Hepatic stellate cell (primary cell): ENCODE measurements at regions not wholly inside any gene's neighbourhood (a gene's known extent, or its start where the extent isn't known, plus 50 kb on each side); places are given as distances from the start of the nearest gene placed in this dataset.
"Not testable (repeated sequence)": the region's sequence is repeated elsewhere in the genome, so short reads cannot be mapped to it uniquely, and the experiment has no call there.

Experiments used
- DNase-seq: peaks from one replicate; pipeline ENCODE4 v3.0.0; 2011; ENCODE audit warnings: low spot score

DNA sequence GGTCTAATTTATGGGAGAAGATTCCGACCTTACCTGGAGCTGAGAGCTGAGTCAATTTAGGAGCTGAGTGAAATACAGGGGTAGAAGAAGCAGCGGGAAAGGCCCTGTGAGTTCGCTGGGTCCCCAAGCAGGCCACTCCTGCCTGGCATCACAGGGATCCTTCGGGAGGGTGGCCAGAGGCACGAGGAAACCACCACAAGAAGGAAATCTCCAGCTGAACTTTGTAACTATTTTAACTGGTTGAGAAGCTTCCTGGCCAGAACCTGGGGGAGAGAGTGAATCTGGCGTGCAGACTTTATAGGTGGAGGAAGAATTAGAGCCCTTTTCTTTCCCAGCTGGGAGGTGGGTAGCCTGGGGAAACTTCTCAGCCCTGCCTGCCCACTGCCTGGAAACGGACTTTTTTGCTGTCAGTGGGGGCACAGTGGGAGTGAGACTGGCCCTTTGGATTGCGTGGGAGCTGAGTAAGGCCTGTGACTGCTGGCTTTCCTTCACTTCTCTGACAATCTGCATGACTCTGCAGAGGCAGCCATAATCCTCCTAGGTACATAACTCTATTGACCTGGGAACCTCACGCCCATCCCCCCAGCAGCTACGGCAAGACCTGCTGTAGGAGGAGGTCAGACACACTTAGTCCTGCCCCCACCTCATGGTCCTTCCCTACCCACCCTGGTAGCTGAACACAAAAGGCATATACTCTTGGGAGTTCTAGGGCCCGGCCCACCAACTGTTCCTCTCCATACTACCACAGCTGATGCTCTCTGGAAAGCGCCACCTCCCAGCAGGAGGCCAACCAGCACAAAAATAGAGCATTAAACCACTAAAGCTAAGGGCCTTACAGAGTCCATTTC, 340.7 kb downstream of the CNTN3 start:
- no peak for DNase-seq

DNA sequence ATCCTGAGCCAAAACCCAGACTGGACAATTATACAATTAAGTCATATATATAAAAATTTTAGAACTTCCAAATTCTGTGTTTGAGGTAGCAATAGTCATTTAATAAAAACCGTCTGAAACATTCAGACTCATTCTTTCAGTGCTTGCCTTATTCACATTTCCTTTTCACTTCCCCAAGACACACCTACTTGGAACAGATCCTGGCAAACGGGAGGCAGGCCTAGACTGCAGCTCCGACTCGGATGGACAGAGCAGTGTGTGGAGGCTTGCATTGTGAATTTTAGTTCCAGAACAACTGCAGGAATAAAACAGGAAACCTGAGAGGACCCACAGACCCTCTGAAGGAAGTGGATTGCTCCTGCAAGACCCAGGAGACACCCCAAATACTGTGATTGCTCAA, 341.4 kb downstream of the CNTN3 start:
- no peak for DNase-seq

DNA sequence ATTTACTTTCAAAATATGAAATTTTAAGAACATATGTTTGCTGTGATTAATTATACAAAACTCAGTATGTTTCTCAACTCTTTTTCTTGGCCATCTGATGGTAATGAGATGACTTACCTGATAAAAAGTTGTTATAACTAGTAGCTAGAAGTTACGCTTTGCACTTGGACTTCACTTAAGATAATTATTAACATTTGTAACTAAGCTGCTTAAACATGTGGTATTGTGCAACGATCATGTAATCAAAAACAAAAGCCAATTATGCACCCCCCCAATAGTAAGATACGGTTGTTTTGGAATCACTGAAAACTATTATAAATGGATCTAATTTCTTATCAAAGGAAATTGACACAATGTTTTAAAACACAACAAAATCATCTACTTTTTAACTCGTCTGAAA, 342.9 kb downstream of the CNTN3 start:
- no peak for DNase-seq

DNA sequence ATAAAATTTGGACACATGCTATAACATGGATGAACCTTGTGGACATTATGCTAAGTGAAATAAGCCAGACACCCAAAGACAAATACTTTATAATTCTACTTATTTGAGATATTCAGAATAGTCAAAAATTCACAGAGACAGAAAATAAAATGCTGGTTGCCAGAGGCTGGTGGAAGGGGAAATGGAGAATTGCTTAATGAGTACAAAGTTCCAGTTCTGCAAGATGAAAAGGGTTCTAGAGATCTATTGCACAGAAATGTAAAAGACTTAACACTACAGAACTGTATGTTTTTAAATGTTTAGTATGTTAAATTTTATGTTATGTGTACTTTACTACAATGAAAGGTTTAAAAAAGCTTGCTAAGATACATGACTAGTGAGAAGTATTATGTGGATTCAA, 344.8 kb downstream of the CNTN3 start:
- DNase-seq, result no peak

DNA sequence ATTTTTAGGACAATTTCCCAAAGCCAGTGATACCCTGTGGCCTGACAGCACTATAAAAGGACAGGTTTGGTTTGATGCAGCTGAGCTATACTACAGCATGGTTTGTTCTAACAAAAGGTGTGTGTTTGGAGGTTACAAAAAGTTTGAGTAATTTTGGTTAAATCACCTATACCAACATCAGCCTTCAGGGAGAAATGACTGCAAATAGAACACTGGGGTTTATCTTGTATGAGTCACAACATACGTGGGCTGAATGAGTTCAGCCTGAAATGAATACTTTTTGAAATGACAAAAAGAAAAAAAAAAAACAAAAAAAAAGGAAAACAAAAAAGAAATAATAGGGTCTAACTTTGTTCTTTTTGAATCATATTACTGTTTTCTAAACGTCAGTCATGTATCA, 345.7 kb downstream of the CNTN3 start:
- DNase-seq, result no peak

DNA sequence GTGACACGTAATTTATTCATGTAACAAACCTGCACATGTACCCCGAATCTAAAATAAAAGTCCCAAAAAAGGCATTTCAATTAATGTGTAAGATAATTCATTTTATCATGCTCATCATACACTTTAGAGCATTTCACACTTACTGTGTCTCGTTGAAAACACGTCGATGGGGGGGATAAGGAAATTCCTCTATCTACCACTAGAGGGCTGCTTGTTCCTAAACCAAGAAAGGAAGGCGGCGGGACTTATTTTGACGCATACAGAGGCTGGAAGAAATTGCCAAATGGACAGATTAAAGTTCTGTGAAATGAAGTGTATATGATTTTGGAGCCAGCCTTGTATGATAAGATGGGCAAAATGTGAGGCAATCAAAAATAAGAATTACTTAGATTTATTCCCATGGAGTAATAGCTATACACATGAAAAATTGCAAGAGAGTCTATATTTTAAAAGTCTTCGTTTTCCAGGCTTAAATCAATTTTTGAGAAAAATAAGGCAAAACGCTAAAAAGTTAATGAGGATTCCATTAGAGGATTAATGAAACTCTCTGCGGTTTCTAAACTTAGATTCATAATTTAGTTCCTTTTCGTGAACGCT, 346.8 kb downstream of the CNTN3 start:
- peak; percentile 4 for DNase-seq

DNA sequence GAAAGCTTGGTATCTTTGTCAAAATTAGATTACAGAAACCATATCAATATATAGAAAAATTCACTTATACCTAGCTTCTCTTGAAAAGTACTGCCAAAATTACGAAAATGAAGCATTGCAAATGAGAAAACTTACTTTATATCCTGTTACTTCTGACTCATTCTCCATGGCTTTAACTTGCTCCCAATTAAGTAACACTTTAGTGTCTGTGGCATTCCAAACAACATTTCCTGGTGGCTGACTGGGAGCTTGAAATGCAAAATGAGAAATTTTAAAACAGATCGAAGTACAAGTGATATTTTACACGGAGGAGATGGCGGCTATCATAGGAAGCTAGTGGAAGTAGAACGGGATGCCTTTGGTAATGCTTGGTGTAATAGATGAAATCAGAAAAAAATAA, 347.3 kb downstream of the CNTN3 start:
- no peak for DNase-seq

DNA sequence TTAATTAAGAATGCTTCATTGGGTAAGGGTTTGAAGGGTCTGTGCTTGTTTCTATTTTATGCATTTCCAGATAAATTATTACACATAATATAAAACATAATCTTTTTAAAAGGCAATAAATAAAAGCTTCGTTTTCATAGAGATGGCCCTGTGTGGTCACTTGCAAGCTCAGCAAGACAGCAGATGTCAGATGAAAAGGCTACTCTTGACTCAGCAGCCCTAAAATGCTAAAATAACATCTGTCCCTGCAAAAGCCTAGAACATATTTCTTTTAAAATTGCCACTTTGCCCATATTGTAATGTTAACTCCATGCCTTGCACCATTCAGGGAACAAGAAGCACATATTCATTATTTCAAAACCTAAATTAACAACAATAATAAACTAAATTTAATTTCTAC, 349.4 kb downstream of the CNTN3 start:
- no peak for DNase-seq

DNA sequence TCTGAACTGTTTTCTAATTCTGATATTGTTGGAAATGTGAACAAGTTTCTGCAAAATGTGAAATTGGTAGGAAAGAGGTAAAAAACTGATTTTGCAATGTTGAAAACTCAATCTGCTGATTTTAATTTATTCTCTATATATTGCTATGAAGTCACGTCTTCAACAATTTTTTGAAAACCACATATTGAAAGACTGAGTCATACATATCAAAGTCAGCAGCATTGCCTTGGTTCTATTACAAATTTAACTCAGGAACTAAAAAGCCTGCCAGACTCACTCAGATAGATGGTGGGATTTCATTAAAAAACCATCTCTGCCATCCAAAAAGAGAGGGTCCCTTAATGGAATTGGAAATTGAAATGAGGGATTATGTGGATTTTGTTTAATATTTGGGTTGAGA, 351.4 kb downstream of the CNTN3 start:
- no peak for DNase-seq

DNA sequence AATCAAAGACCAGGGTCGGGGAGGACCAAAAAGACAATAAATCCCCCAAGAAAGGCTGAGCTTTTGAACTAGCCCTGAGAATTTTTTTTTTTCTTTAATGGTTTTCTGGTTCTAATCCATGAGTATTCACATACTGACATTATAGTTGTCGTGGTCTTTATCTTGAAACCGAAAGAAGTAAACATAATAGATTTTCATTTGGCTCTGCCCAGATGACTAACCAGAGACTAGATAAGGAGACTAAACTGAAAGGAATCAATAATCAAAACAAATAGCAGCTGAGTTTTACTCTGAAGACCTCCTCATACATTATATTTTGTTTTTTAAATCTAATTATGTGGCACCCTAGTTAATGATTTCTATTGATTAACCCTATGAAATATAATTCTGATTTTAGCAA, 381.4 kb downstream of the CNTN3 start:
- DNase-seq, result no peak

DNA sequence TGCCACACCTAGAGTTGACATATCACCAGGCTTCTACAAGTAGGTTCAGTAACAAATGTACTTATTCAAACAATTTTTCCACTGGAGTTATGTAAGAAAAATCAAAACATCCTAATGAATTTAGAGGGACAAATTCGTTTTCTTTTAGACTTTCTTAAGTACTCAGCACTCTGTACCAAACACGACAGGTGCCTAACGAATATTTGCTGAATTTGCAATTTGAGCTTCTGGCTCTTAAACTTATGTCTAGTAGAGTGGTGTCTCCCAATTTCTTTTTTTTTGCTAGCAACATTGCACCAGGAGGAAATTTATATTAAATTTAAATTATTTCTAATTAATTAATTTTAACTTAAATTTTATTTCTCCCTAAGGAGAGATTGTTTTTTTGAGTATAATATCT, 397.0 kb downstream of the CNTN3 start:
- DNase-seq, result no peak

DNA sequence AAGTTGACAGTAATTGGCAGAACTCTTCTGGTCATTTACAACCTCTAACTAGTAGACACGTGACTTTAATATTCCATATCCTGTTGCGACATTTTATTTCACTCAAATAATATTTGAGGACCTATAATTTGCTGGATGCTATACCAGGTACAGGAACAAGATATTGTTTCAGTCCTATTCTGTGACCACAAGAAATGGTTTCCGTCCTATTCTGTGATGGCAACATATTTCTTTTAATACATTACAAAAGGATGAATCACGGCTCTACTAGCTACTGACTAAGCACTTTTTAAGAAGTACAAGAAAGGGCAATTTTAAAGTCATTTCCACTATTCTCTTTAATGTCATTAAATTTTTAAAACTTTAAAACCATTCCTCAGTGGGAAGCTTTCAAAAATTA, 400.2 kb downstream of the CNTN3 start:
- no peak for DNase-seq

DNA sequence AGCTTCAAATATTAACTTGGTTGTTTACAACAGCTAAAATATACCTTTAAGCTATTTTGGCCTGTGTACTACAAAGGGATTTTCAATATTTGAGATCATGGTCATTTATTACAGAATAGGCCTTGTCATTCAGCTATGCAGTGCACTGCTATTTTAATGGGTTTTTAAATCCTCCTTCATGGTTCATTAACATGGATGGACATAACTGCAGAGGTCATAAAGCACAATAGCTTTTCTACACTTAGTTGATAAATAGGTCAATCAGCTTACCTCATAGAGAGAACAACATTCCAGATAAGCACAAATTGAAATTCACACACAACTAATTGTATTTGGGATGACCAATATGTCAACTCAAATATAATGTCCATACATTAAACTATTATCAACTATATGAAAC, 403.7 kb downstream of the CNTN3 start:
- DNase-seq, result no peak

DNA sequence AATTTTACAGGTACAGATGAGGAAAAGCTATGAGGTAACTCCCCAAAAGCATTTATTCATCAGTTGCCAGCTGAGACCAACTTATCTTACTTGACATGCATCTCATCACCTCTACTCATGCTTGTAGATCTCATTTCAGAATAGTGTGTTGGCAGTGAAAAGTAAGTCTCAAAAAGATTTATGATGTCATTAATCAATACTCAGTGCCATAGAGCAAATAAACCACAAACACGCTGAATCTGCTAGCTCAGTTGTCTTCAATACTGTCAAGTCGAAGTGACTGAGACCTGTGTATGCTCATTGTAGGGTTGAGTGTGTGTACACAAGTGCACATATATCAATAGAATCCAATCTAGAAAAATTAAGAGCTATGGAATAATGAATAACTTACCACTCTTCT, 413.5 kb downstream of the CNTN3 start:
- DNase-seq, result no peak

DNA sequence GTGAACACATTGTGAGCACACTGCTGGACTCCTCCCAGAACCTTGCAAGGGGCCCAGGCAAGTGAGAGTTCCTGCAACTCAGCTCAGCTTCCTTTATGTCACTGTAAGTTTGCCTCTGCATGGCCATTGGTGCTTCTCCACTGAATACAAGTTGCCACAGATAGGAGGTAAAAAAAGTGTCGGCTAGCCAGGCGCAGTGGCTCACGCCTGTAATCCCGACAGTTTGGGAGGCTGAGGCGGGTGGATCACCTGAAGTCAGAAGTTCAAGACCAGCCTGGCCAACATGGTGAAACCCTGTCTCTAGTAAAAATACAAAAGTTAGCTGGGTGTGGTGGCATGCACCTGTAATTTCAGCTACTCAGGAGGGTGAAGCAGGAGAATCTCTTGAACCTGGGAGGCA, 435.8 kb downstream of the CNTN3 start:
- DNase-seq, result not testable (repeated sequence)

DNA sequence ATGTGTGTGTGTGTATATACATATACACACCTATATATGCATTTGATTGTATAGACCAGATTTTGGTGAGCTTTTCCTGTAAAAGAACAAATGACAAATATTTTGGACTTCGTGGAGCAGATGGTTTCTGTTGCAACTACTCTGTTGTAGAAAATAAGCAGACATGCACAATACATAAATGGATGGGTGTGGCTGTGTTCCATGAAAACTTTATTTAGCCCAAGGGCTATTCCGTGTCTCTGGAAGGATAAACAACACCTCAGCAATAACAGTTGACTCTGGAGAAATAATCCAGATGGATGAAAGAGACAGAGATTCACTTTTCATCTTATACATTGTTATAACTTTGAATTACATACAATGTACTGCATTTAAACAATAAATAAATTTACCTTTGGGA, 441.4 kb downstream of the CNTN3 start:
- DNase-seq, result no peak

DNA sequence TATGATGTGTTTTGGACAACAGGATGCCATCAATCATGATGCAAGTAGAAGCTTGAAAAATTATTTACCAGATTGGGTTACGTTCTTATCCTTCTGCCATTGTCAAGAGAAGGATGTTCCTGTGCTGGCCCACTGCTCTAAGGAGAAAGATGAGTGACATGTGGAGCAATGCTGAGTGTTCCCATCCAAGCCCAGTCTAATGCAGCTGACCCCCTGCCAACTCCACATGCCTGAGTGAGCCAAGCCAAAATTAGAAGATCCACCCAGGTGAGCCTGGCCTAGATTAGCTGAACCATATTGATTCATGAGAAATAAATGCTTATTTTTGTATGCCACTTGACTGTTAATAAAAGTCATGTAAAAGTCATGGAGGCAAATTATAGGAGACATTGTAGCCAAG, 446.5 kb downstream of the CNTN3 start:
- no peak for DNase-seq

DNA sequence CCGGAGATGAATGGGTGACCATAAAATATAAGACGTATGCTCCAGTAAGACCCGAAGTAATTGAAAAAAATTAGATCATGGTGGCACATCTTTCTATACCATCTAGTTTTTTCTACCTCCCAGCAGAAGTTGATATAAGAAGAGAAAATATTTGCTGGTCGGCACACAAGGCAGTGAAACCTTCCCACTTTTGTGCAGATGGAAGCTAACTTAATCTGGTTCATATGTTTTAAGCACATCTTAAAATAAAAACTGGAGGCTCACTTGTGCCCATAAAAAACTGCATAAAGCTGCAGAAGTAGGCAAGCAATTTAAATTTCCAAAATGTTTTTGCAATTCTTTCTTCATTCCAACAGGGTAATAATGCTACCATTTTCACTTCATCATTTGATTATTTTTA, 449.2 kb downstream of the CNTN3 start:
- no peak for DNase-seq

DNA sequence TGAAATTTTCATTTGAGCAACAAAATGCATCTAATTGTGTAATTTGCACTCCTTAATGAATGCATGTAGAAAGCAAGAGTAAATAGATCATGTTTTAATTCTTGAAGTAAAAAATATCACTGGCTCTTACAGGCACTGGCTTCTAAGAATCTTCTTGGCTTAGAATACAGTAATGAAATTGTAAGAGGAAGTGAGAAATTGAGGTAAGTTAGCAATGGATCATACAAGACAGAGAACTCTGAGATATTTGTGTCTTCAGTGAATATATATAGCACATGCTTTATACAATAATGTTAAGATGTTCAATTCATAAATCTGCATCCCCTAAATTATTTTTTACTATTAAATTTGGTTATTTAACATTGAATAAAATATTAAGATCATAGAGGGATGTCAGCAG, 465.0 kb downstream of the CNTN3 start:
- DNase-seq, result no peak

DNA sequence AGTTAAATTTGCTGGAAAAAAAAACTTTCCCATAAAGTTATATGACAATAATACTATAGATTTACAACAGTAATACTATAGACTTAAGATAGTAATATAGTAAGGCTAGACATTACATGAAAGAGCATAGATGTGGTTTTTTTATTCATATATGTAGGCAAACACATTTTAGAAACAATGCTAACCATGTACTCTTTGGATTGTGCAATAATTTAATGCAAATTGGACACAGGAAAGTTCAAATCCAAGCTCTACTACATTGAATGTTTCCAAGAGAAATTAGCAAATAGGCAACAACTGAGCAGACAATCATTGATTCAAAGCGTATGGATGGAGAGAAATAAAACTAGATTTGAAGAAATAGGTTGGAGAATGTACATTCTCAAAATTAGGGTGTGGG, 469.2 kb downstream of the CNTN3 start:
- DNase-seq, result no peak

DNA sequence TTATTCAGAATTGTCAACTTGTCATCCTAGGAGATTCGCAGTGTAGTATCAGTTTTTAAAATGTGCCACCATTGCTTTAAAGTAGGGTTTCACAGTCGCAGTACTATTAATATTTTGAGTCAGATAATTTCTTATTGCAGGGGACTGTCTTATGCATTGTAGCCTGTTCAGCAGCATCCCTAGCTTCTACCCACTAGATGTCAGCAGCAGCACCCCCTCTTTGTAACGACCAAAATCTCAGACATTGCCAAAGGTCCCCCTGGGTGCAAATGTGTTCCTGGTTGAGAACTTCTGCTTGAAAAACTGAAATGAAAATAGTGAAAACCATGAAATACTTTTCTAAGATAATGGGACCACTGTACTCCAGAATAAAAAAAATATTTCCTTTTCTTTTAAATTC, 474.8 kb downstream of the CNTN3 start:
- DNase-seq, result no peak

DNA sequence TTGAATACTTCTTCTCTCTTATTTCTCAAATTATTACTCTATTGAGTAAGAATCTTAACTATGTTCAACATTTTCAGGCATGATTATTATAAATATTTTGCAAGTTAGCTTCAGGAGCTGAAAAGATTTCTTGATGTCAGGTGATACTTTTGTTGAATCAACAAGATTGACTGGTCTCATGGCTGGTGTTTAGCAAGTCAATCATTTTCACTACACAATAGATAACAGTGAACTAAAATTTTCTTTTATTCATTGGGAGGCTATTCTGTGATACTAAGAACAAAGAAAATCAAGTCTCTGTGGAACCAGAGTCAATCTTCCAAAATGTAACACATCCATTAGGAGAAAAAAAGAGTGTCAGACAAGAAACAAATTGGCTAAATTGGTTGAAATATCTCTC, 476.7 kb downstream of the CNTN3 start:
- DNase-seq, result no peak

DNA sequence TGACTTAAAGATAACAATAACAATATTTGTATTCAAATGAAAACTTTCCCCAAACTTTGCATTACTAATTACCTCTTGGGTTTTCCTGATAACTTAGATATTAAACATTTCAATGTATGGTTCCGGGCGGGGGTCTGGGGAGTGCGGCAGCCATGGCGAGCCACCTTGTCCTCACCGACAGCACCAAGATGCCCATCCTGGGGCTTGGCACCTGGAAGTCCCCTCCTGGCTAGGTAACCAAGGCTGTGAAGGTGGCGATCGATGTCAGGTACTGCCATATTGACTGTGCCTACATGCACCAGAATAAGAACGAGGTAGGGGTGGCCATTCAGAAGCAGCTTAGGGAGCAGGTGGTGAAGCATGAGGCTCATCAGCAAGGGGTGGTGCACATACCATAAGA, 478.7 kb downstream of the CNTN3 start:
- DNase-seq, result no peak

DNA sequence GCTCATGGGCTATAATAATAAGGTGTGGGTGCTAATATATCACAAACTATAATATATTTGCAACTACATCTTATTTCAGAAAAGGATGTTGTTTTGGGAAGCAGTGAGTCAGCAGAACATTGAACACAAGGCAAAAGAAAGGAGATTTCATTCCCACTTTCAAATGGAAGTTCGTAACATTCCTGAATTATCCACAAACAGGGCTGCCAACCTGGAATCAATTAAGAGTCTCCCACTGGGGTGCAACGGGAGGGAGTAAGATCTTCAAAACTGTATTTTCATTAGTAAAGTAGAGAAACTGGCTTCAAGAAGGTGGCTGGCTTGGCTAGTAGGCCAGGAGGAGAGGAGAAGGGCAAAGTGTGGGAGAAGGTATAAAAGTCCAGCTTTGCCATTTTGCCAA, 479.6 kb downstream of the CNTN3 start:
- DNase-seq, result no peak
